GM18511 (cell line): ENCODE measurements at regions not wholly inside any gene's neighbourhood (a gene's known extent, or its start where the extent isn't known, plus 50 kb on each side); places are given as distances from the start of the nearest gene placed in this dataset.
"Not testable (repeated sequence)": the region's sequence is repeated elsewhere in the genome, so short reads cannot be mapped to it uniquely, and the experiment has no call there.

Source experiments
- ATAC-seq: cut with Tn5 transposase; IDR thresholded peaks from one replicate; pipeline ENCODE4 v1.9.1; 2021; ENCODE audit warnings: mild to moderate bottlenecking, moderate library complexity; ENCODE audit not compliant: unreplicated experiment

DNA sequence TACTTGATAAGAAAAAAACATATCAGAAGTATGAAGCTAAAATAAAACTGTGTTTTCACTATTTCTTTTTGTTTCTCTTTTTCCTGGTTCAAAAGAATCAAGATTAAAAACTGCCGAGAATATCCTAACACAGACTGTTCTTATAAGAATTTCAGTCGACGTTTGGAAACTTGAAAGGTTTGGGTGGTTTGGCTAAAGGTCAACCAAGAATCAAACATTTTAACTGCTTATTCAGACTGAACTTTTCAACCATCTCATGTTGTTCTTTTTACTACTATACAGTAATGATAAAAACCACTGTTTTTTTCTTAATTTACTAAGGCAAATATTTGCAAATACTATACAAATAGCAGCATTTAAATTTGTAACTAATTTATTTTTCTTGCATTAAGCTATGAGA, 308.5 kb upstream of the TFPI start:
- ATAC-seq, result no peak

GRCh38 chr2:187865025-187865424, 310.8 kb upstream of the TFPI start:
- ATAC-seq, result no peak

GRCh38 chr2:187867165-187867564, 312.9 kb upstream of the TFPI start:
- ATAC-seq, result no peak

- no peak for ATAC-seq
Observed at GRCh38 chr2:187869195-187869594, 315.0 kb upstream of the TFPI start.

DNA sequence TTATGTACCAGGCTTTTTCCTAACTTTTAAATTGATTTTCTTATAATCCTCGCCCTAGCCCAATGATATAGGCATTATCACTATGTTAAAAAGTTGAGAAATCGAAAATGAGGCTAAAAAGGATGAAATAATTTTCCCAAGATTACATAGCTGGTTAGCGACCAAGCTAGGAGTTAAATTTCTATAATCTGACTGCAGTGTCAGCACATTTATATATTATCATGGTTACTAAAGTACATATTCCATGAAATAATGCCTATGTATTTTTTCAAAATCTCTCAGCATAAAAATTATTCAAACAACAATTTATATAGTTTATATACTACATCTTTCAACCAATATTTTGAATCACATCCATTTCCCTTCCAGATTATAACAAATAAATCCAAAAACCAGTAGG, 317.3 kb upstream of the TFPI start:
- no peak for ATAC-seq

- ATAC-seq, result no peak
Observed at GRCh38 chr2:187873132-187873531, 318.9 kb upstream of the TFPI start.

GRCh38 chr2:187874786-187875185, 320.6 kb upstream of the TFPI start:
- no peak for ATAC-seq

- ATAC-seq, result no peak
Observed at GRCh38 chr2:187875261-187876141, 321.3 kb upstream of the TFPI start.

DNA sequence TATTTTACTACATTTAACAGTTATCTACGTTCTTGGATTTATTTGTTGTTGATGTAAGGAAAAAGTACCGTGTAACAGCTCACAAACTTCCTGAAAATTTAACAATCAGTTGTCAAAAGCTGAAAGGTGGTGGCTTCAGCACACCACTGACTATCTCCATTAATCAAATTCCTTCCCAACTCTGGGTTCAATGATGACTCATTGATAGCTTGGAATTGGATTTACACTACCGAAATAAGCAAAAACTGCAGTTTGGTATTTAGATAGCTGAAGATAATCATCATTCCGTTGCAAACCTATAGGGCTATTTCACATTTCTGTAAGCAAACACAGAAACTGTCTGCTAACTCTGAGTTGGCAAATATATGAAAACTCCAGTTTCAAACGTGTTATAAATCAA, 322.3 kb upstream of the TFPI start:
- no peak for ATAC-seq

- no peak for ATAC-seq
Observed at GRCh38 chr2:187877391-187877790, 323.2 kb upstream of the TFPI start.

DNA sequence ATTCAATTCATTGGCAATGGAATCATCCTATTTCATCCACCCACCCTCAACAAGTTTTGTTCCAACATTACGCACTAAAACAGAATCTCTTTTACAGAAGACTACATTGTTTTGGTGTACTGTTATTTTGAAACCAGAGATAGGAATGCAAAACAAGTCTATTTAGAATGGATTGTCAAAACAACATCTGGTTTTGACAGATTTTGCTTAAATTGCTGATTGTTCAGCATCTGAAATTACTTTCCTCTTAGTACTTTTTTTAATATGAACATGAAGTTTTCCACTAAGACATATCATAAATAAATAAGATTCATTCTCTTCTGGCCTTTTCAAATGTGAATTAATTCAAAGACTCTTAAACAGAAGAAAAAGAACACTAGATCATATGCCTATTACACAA, 323.9 kb upstream of the TFPI start:
- no peak for ATAC-seq

DNA sequence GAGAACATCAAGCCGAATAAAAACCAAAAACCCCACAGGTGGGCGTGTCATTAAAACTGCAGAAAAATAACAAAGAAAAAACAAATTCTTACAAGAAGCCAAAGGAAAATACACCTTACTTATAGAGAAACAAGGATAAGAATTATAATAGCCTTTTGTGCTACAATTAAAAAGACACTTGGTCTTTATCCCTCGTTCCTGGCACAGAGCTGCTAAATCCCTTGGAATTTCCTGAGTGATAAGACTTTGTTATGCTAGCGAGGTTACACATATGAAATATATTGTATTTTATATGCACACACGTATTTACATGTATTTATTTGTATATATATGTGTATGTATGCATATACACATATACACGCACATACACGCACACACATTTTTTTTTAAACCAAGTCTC, 325.3 kb upstream of the TFPI start:
- ATAC-seq, result no peak

- no peak for ATAC-seq
Observed at GRCh38 chr2:187884003-187884402, 329.8 kb upstream of the TFPI start.

DNA sequence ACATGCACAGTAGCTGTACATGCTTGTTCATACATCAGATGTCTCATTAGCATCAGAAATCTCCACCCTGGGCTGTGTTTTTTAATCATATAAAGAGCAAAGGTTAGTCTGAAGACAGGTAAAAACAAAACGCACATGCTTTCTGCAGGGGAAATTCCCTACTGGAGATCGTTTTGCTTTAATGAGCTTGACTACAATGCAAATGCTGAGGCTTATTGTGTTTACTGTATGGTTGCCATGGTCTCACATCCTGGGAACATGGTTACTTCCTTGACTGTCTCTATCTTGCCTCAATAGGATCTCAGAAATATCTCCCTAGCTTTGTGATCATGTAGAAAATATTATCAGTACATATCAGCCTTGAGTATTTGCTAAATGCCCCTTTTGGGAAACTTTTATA, 336.5 kb upstream of the TFPI start:
- ATAC-seq, result no peak

DNA sequence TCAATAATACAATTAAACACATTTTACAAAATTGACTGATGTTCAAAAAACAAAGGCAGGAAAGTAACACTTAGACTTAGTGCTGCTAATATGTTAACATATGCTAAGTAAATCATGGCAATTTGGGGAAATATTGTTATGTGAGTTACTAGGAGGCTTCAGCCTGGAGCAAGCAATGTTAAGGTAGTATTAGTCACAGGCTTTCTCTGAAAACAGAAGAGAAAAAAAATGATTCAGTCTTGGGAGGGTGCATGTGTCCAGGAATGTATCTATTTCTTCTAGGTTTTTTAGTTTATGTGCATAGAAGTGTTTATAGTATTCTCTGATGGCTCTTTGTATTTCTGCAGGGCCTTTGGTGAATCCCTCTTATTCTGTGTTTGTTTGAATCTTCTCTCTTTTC, 345.8 kb upstream of the TFPI start:
- no peak for ATAC-seq

GRCh38 chr2:187906021-187906420, 351.8 kb upstream of the TFPI start:
- ATAC-seq, result no peak

DNA sequence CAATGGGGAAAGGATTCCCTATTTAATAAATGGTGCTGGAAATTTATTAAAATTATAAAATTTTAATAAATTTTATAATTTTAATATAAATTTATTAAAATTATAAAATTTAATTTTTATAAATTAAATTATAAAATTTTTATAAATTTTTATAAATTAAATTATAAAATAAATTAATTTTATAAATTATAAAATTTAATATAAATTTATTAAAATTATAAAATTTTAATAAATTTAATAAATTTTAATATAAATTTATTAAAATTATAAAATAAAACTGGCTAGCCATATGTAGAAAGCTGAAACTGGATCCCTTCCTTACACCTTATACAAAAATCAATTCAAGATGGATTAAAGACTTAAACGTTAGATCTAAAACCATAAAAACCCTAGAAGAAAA, 356.7 kb upstream of the TFPI start:
- not testable (repeated sequence) for ATAC-seq

GRCh38 chr2:187912950-187913349, 358.7 kb upstream of the TFPI start:
- ATAC-seq, result no peak

- no peak for ATAC-seq
Observed at GRCh38 chr2:187915810-187916209, 361.6 kb upstream of the TFPI start.

- ATAC-seq, result no peak
Observed at GRCh38 chr2:187916799-187917198, 362.6 kb upstream of the TFPI start.

GRCh38 chr2:187917535-187917934, 363.3 kb upstream of the TFPI start:
- no peak for ATAC-seq

DNA sequence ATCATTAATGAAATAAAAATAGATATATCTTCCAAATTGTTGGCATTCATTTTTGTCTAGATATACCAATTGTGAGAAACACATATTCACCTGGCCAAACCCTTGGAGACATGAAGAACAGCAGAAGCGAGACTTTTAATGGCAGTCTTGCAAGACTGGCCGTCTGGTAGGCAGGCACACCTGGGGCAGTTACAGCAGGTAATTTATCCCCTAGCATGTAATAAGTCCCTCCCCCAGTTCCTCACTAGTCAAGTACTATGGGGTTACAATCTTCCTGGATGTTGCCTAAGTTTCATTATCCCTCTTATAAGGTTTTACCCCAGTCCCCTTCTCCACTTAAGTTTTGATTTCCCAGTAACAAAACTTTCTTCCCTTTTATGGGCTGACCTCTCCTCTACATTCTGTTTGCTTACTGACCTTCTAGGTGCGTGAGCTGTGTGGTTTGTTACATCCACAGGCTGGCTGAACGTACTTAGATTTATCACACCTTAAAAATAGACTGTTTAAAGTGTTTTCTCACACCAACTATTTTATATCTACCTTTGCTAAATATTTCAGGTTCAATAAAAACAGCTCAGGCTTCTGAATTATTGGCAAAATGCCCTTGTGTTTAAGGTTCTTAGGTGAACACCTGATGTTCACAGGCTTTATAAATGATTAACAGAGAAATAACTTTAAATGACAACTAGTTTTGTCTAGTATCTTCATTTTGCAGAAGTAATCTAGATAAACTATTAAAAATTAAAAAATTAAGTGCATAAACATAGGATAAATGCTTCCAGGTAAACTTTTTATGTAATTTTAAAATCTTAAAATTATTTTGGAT, 365.0 kb upstream of the TFPI start:
- ATAC-seq, result no peak
